WTC11 (cell line): ENCODE measurements at regions not wholly inside any gene's neighbourhood (a gene's known extent, or its start where the extent isn't known, plus 50 kb on each side); places are given as distances from the start of the nearest gene placed in this dataset.

Experiments
- ATAC-seq: fragments of 200-7000 bp; cut with Tn5 transposase; 2 replicates; pipeline ENCODE4 v1.10.0; 2021; ENCODE audit warnings: mild to moderate bottlenecking, moderate library complexity
- CTCF ChIA-PET: fragments of 300-600 bp; sonication (Branson Sonifier 250); formaldehyde crosslinking; loops from one replicate; lab custom pipeline; 2021; ENCODE audit warnings: antibody characterized with exemption; lab: Charles Lee
- POLR2A ChIA-PET: fragments of 350-600 bp; sonication (Branson Sonifier 250); formaldehyde crosslinking; loops from one replicate; lab custom pipeline; 2021; ENCODE audit warnings: antibody characterized with exemption; lab: Charles Lee
- DNase-seq: peaks from one replicate; pipeline ENCODE4 v3.0.0; 2021; ENCODE audit warnings: low spot score
- H3K27ac Mint-ChIP-seq: 2 replicates; pipeline ENCODE4 v1.8.0; 2021; ENCODE audit warnings: mixed read lengths
- H3K27me3 Mint-ChIP-seq: 2 replicates; pipeline ENCODE4 v1.8.0; 2021; ENCODE audit warnings: low read depth, mild to moderate bottlenecking, moderate library complexity, mixed read lengths
- H3K36me3 Mint-ChIP-seq: 2 replicates; pipeline ENCODE4 v1.8.0; 2021; ENCODE audit warnings: mixed read lengths
- H3K4me1 Mint-ChIP-seq: 2 replicates; pipeline ENCODE4 v1.8.0; 2022; ENCODE audit warnings: mixed read lengths
- H3K4me3 Mint-ChIP-seq: 2 replicates; pipeline ENCODE4 v1.8.0; 2021; ENCODE audit warnings: mild to moderate bottlenecking, moderate library complexity, mixed read lengths
- H3K9me3 Mint-ChIP-seq: 2 replicates; pipeline ENCODE4 v1.8.0; 2021; ENCODE audit warnings: mixed read lengths
- CBFB ChIP-seq: sonication (generic); formaldehyde crosslinking; IDR thresholded peaks from 2 replicates; pipeline ENCODE4 v1.8.1; 2022; ENCODE audit warnings: mild to moderate bottlenecking, low read depth, missing genetic modification reagents
- ETV6 ChIP-seq: sonication (generic); formaldehyde crosslinking; IDR thresholded peaks from 2 replicates; pipeline ENCODE4 v1.8.1; 2022; ENCODE audit warnings: mild to moderate bottlenecking, missing genetic modification reagents
- NR3C1 ChIP-seq: sonication (generic); formaldehyde crosslinking; conservative IDR thresholded peaks from 2 replicates; pipeline ENCODE4 v1.8.1; 2023; ENCODE audit warnings: low read depth, mild to moderate bottlenecking, missing genetic modification reagents
- PRRX2 ChIP-seq: fragments of 250-450 bp; sonication (Bioruptor Pico); IDR thresholded peaks from 2 replicates; pipeline ENCODE4 v1.8.0; 2021; ENCODE audit warnings: mild to moderate bottlenecking
- TCF7 ChIP-seq: sonication (generic); formaldehyde crosslinking; IDR thresholded peaks from 2 replicates; pipeline ENCODE4 v1.8.0; 2022; ENCODE audit warnings: mild to moderate bottlenecking, low read depth, missing genetic modification reagents, moderate library complexity
- ZNF396 ChIP-seq: fragments of 250-450 bp; sonication (Bioruptor Pico); IDR thresholded peaks from 2 replicates; pipeline ENCODE4 v1.8.0; 2021; ENCODE audit warnings: mild to moderate bottlenecking, moderate library complexity, borderline replicate concordance
- ZNF416 ChIP-seq: fragments of 250-450 bp; sonication (Bioruptor Pico); IDR thresholded peaks from 2 replicates; pipeline ENCODE4 v1.9.0; 2021; ENCODE audit warnings: mild to moderate bottlenecking, inconsistent platforms
- TF ChIP-seq, protein P1 (sequence below): fragments of 250-450 bp; sonication (Bioruptor Pico); conservative IDR thresholded peaks from 2 replicates; pipeline ENCODE4 v1.9.0; 2021; ENCODE audit warnings: mild to moderate bottlenecking
- TF ChIP-seq, protein P2 (sequence below): sonication (generic); formaldehyde crosslinking; conservative IDR thresholded peaks from 2 replicates; pipeline ENCODE4 v1.8.1; 2022; ENCODE audit warnings: mild to moderate bottlenecking, missing genetic modification reagents
- TF ChIP-seq, protein P3 (sequence below): fragments of 250-450 bp; sonication (Bioruptor Pico); IDR thresholded peaks from 2 replicates; pipeline ENCODE4 v1.9.0; 2021; ENCODE audit warnings: mild to moderate bottlenecking
- TF ChIP-seq, protein P4 (sequence below): sonication (generic); formaldehyde crosslinking; IDR thresholded peaks from 2 replicates; pipeline ENCODE4 v1.8.1; 2023; ENCODE audit warnings: mild to moderate bottlenecking, missing genetic modification reagents
- TF ChIP-seq, protein P5 (sequence below): fragments of 250-450 bp; sonication (Bioruptor Pico); IDR thresholded peaks from 2 replicates; pipeline ENCODE4 v1.8.0; 2021; ENCODE audit warnings: mild to moderate bottlenecking

DNA sequence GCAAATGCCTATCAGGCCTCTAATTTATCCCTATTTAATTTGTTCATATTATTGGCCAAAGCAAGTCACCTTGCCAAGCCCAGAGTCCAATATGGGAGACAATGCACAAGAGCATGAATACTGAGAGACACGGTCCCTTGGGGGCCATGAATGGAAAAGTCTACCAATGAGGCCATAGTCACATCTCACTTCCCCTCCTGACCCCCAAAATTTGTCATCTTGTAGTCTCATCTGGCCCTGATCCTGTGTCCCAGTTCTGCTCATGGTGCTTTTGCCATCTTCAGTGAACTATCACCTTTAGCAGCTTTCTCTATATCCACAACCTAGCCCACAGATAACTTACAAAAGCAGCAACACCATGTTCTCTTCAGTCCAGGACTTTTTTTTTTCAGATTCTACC lies 302.7 kb upstream of the MGAT5 start (continued):
- TF ChIP-seq, protein P1, sequence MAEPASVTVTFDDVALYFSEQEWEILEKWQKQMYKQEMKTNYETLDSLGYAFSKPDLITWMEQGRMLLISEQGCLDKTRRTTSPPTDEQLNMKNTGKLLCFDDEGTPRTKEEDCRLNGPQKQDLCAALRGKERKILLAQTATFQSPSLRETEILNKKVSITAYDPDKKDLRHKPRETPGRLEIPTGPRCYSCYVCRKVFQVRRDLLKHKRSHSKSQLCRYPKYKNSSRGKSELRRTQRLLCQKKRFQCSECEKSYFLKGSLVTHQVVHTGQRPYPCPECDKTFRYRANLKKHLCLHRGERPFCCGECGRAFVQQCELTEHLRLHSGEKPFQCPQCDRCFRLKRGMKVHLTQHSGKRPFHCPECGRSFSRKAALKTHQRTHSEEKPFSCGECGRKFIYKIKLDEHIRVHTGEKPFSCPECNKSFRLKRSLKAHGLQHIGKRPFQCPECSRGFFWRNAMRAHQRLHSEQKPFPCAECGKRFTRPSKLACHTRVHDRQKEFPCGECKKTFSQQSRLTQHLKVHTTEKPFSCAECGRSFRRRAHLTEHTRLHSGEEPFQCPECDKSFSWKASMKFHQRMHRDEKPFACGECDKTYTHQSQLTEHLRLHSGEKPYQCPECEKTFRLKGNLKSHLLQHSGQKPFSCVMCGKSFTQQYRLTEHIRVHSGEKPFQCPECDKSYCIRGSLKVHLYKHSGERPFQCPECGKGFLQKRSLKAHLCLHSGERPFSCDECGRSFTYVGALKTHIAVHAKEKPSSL (CRISPR knock-in tag) = no peak
- no peak for TF ChIP-seq CBFB (CRISPR knock-in tag)
- no peak for TF ChIP-seq PRRX2 (CRISPR knock-in tag)
- TF ChIP-seq ZNF396 = no peak
- TF ChIP-seq, protein P2, sequence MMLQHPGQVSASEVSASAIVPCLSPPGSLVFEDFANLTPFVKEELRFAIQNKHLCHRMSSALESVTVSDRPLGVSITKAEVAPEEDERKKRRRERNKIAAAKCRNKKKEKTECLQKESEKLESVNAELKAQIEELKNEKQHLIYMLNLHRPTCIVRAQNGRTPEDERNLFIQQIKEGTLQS (CRISPR knock-in tag) = no peak
- TF ChIP-seq NR3C1 (CRISPR knock-in tag) = no peak

DNA sequence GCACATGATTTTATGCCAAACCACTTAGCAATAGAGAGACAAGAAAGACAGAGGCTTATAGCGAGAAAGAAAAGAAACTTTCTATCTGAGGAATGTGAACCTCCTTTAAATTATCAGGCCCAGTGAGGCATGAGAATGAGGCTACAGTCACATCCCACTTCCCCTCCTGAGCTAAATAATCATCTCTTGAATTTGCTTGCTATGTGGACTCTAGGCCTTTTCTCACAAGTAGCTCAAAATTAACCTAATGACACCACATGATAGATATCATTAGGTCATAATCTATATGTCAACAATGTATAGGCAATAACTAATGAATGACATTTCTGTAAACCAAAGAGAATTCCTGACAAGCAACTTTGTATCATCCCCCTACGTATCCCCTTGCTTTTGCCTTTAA lies 301.5 kb upstream of the MGAT5 start:
- Mint-ChIP-seq H3K9me3 (no peaks in the 10 kb centered on the region; the same call in 1 of the 2 replicates), H3K36me3 (no peaks in the 10 kb centered on the region), H3K27ac (no peak overlapping the region), H3K4me1 (0 out of 2 replicates have a peak, but pooled peaks cover 2% of the 10 kb centered on the region), H3K27me3 (no peaks in the 10 kb centered on the region), H3K4me3 (no peak overlapping the region)
- CTCF ChIA-PET = no interaction called here
- POLR2A ChIA-PET = no interaction called here
- ATAC-seq (no peak), DNase-seq (no peak)
- TF ChIP-seq, protein P2 (CRISPR knock-in tag) = no peak
- TF ChIP-seq, protein P1 (CRISPR knock-in tag) = no peak
- TF ChIP-seq ETV6 (CRISPR knock-in tag) (no peak), TCF7 (no peak), ZNF416 (CRISPR knock-in tag) (no peak), CBFB (CRISPR knock-in tag) (no peak)
- TF ChIP-seq, protein P3, sequence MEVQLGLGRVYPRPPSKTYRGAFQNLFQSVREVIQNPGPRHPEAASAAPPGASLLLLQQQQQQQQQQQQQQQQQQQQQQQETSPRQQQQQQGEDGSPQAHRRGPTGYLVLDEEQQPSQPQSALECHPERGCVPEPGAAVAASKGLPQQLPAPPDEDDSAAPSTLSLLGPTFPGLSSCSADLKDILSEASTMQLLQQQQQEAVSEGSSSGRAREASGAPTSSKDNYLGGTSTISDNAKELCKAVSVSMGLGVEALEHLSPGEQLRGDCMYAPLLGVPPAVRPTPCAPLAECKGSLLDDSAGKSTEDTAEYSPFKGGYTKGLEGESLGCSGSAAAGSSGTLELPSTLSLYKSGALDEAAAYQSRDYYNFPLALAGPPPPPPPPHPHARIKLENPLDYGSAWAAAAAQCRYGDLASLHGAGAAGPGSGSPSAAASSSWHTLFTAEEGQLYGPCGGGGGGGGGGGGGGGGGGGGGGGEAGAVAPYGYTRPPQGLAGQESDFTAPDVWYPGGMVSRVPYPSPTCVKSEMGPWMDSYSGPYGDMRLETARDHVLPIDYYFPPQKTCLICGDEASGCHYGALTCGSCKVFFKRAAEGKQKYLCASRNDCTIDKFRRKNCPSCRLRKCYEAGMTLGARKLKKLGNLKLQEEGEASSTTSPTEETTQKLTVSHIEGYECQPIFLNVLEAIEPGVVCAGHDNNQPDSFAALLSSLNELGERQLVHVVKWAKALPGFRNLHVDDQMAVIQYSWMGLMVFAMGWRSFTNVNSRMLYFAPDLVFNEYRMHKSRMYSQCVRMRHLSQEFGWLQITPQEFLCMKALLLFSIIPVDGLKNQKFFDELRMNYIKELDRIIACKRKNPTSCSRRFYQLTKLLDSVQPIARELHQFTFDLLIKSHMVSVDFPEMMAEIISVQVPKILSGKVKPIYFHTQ (CRISPR knock-in tag) = no peak
- TF ChIP-seq, protein P4, sequence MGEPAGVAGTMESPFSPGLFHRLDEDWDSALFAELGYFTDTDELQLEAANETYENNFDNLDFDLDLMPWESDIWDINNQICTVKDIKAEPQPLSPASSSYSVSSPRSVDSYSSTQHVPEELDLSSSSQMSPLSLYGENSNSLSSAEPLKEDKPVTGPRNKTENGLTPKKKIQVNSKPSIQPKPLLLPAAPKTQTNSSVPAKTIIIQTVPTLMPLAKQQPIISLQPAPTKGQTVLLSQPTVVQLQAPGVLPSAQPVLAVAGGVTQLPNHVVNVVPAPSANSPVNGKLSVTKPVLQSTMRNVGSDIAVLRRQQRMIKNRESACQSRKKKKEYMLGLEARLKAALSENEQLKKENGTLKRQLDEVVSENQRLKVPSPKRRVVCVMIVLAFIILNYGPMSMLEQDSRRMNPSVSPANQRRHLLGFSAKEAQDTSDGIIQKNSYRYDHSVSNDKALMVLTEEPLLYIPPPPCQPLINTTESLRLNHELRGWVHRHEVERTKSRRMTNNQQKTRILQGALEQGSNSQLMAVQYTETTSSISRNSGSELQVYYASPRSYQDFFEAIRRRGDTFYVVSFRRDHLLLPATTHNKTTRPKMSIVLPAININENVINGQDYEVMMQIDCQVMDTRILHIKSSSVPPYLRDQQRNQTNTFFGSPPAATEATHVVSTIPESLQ = no peak
- TF ChIP-seq, protein P5, sequence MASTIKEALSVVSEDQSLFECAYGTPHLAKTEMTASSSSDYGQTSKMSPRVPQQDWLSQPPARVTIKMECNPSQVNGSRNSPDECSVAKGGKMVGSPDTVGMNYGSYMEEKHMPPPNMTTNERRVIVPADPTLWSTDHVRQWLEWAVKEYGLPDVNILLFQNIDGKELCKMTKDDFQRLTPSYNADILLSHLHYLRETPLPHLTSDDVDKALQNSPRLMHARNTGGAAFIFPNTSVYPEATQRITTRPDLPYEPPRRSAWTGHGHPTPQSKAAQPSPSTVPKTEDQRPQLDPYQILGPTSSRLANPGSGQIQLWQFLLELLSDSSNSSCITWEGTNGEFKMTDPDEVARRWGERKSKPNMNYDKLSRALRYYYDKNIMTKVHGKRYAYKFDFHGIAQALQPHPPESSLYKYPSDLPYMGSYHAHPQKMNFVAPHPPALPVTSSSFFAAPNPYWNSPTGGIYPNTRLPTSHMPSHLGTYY (CRISPR knock-in tag) = no peak
